HTR-8/SVneo (cell line): ENCODE measurements at regions not wholly inside any gene's neighbourhood (a gene's known extent, or its start where the extent isn't known, plus 50 kb on each side); places are given as distances from the start of the nearest gene placed in this dataset.
"Not testable (repeated sequence)": the region's sequence is repeated elsewhere in the genome, so short reads cannot be mapped to it uniquely, and the experiment has no call there.

ENCODE experiments used
- DNase-seq: peaks from one replicate; pipeline ENCODE4 v3.0.0; 2011; ENCODE audit warnings: low spot score, mixed read lengths; ENCODE audit not compliant: insufficient read length
- FAIRE-seq: peaks from 2 replicates; lab custom pipeline; 2011; peaks lifted over from hg19 to GRCh38; lab: Jason Lieb, UNC

- FAIRE-seq: no peak
Measured at GRCh38 chr1:61028136-61028535, 54.2 kb upstream of the NFIA start.

GRCh38 chr1:61018068-61018467 is 64.3 kb upstream of the NFIA start:
- not testable (repeated sequence) for FAIRE-seq, DNase-seq

More at GRCh38 chr1:61028136-61028535, 54.2 kb upstream of the NFIA start:
- no peak for DNase-seq

GRCh38 chr1:61017651-61018050 is 64.7 kb upstream of the NFIA start:
- FAIRE-seq: no peak
- no peak for DNase-seq

GRCh38 chr1:61013946-61014667 is 68.3 kb upstream of the NFIA start:
- FAIRE-seq (no peak), DNase-seq (no peak)

- no peak for FAIRE-seq
Measured at GRCh38 chr1:61013189-61013945, 69.0 kb upstream of the NFIA start.

GRCh38 chr1:61012341-61012761 is 70.0 kb upstream of the NFIA start:
- no peak for FAIRE-seq

More at GRCh38 chr1:61013189-61013945, 69.0 kb upstream of the NFIA start:
- no peak for DNase-seq

GRCh38 chr1:61011561-61012263 is 70.6 kb upstream of the NFIA start:
- no peak for DNase-seq
- FAIRE-seq: no peak

More at GRCh38 chr1:61012341-61012761, 70.0 kb upstream of the NFIA start:
- DNase-seq: no peak

- DNase-seq (no peak), FAIRE-seq (no peak)
Measured at GRCh38 chr1:61007534-61008364, 74.6 kb upstream of the NFIA start.

GRCh38 chr1:61005614-61006580 is 76.5 kb upstream of the NFIA start:
- no peak for FAIRE-seq
- no peak for DNase-seq

- FAIRE-seq: no peak
- no peak for DNase-seq
Measured at GRCh38 chr1:61004262-61005003, 77.9 kb upstream of the NFIA start.

GRCh38 chr1:61000327-61000726 is 82.0 kb upstream of the NFIA start:
- no peak for FAIRE-seq
- DNase-seq: no peak

- no peak for DNase-seq
- FAIRE-seq: no peak
Measured at GRCh38 chr1:60998786-60999185, 83.6 kb upstream of the NFIA start.

- DNase-seq (no peak), FAIRE-seq (no peak)
Measured at GRCh38 chr1:60994828-60995492, 87.4 kb upstream of the NFIA start.

- FAIRE-seq (no peak), DNase-seq (no peak)
Measured at GRCh38 chr1:60994369-60994768, 88.0 kb upstream of the NFIA start.

GRCh38 chr1:60992165-60992564 is 90.2 kb upstream of the NFIA start:
- FAIRE-seq: no peak

GRCh38 chr1:60990714-60991090 is 91.7 kb upstream of the NFIA start:
- DNase-seq (no peak), FAIRE-seq (no peak)

More at GRCh38 chr1:60992165-60992564, 90.2 kb upstream of the NFIA start:
- no peak for DNase-seq
